Fibroblast of peridontal ligament (primary cell): ENCODE measurements at regions not wholly inside any gene's neighbourhood (a gene's known extent, or its start where the extent isn't known, plus 50 kb on each side); places are given as distances from the start of the nearest gene placed in this dataset.

Experiments used
- DNase-seq: peaks from one replicate; pipeline ENCODE4 v3.0.0-alpha.2; 2010; ENCODE audit errors: extremely low read depth

DNA sequence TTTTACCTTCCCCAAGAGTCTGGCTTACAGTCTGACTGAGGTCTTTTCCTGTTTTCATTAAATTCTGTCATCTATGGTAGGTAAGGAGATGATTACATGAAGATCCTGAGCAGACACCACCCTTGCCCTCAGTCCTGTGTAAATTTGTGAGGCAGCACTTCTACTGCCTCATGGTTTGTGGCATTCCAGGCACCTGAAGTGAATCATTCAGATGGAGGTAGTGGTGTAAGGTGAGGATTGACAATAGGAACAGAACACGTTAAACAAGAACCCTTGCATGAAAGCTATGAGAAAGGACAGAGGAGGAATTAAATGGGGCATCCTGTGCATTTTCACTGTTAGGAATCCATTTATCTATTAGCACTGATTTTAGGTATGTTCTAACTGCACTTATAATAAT, 618.6 kb downstream of the TLL1 start:
- no peak for DNase-seq

- DNase-seq = no peak
Measured at GRCh38 chr4:166493924-166494345, 620.9 kb downstream of the TLL1 start.

GRCh38 chr4:166498546-166498945, 625.5 kb downstream of the TLL1 start:
- peak; percentile 88 for DNase-seq

- DNase-seq = peak; percentile 40
Measured at GRCh38 chr4:166499820-166500219, 626.8 kb downstream of the TLL1 start.

DNA sequence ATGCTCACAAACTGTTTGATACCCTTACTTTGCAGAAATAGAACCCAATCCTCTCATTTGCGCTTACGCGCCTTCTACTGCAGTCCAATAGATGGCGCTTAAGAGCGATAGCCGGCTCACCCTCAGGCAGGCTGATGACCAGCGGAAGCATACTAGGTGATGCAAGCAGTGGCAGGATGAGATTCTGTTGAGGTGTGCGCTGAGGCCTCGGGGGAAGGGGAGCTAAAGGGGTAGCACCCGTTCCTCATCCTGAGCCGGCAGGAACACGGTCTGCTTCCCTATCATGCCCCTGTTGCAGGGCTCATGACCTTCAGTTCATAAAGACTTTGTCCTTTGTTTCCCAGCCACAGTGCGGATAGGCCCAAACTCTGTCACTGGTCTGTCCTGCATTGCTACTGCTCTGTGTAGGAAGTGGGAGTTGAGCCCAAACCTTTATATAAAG, 628.9 kb downstream of the TLL1 start:
- no peak for DNase-seq

- DNase-seq = no peak
Measured at GRCh38 chr4:166502660-166503059, 629.6 kb downstream of the TLL1 start.

- DNase-seq = no peak
Measured at GRCh38 chr4:166506051-166506450, 633.0 kb downstream of the TLL1 start.

GRCh38 chr4:166512267-166512666, 639.2 kb downstream of the TLL1 start:
- DNase-seq = no peak

DNA sequence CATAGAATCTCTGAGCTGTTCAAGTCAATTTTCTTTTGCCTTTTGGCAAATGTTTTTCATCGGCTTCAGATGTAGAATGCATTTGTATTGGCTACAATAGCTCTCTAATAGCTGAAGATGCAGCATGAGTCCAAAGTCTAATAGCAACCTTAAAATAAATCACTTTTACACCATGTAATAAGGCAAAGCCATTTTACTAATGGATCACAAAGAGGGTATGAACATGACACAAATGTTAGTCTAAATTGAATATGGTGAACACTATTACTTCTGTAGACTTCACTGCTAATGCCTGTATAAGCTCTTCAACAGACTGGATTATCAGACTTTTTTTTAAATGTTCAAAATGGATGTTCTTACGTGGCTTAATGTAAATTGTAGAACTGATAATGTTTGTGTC, 645.3 kb downstream of the TLL1 start:
- no peak for DNase-seq

DNA sequence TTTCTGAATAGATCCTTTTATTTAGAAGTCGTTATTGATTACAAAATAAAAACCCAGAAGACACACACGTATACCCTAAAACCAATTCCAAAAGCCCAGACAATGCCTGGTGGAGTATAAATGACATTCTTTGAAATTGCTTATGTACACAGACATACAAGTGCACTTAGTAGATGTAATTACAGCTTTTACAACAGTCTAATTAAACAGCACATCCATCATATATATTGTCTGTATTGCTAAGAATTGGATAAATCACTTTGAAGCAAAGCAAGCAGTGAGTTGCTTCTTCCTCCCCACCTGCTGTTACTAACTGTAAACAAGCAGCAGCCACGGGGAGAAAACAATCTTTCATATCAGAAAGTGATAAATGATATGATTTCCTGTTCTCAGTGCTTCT, 645.7 kb downstream of the TLL1 start:
- no peak for DNase-seq

DNA sequence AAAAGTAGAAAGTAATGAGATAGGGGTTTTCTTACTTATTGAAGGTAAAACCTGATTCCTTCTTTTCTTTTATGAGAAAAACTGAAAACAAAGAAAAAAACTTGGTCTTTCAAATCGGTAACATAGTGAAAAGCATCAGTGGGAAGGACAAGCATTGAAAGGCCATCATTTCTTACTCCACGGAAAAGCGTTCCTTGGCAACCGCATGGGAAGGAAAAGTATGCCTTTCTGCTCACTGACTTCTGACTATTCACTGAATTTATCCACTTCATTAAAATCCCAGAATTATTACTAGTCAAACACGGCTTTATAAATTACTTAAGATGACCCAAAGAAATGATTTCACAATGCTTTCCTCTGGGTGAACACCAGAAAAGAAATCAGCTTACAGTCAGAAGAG, 646.7 kb downstream of the TLL1 start:
- no peak for DNase-seq

DNA sequence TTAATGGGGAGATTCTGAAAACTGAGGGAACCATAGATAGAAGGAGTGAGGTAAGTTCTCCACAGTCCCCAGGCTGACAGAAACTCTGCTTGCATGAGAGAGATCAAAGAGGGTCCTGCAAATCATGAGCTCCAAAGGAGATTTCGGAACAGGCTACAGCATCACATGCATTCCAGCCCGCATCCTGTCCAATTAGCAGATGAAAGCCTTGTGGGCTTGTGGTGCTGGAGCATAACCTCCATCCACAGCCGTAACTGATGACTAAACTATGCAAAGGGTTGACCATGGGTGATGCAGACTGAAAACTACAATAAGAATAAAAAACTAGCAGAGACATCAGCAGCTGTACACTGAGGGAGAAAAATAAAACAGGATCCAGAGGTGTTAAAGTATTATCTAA, 654.5 kb downstream of the TLL1 start:
- peak; percentile 74 for DNase-seq

DNA sequence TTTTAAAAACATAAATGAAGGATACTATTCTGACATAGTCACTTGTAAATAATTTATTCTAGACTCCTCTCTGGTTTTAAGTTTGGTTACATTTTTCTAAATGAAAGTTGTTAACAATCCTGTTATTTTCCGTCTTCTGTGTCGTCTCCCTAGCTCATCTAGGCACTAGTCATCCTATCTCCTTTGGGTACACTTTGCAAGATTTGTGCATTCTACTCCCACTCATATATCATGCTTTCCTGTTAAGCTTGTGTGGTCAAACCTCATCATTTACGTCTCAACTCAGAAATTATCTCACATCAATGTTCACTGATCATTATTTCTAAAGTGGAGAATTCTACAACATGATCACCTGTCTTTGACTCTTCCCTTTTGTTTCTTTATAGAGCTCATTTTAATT, 658.7 kb downstream of the TLL1 start:
- no peak for DNase-seq

DNA sequence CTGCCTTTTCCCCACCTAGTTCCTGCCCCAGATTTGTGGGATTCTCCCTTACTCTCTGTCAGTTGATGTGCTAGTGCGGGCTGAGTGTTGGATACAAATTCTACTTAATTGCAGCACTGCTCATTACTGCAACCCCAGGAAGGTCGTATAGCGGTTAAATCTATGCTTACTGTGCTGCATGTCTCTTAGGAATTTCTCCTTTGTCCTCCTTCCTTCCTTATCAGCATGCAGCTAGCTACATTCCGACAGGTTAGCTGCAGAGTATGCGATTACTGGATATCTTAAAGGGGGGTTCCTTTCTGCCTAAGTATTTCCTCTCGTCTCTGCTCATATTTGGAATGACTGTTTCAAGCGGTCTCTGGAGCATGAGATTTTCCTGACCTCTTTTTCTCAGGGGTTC, 662.8 kb downstream of the TLL1 start:
- DNase-seq = no peak

DNA sequence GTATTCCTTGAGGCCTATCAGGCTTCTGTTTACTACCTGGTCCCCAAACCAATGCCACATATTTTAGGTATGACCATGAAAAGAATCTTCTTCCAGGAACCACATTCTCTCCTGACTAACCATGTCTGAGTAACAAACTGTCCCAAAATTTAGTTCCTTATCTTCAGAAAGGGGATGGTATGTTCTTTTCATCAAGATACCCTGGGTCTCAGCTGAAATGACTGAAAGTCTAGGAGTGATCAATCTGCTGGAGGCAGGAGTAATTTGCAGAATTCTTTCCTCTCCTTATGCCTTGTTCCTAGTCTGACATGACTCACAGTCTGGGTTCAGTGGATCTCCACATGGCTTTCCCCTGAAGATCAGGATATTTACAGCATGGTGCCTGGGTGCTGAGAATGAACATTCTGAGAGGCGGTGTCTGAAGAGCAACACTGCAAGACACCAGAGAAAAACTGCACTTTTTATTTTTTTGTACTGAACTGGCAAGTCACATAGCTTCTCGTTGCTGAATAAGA, 665.5 kb downstream of the TLL1 start:
- DNase-seq = no peak

DNA sequence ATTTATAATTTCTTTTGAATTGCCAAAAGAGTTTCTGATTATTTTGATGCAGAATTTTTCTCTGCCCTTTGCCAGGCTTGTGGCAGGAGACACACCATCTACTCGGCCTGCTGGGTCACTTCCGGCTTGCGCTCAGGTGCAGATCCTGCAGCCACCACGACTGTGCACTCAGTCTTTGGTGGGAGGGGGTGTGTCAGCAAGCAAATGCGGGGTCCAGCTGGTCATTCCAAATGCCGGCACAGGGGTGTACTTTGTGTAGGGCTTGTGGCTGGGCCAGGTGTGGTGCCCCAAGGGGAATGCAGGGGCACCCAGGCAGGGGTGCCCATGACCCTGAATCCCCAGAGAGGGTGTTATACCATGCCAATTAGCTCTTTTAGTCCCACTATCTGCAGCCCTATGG, 673.0 kb downstream of the TLL1 start:
- no peak for DNase-seq

DNA sequence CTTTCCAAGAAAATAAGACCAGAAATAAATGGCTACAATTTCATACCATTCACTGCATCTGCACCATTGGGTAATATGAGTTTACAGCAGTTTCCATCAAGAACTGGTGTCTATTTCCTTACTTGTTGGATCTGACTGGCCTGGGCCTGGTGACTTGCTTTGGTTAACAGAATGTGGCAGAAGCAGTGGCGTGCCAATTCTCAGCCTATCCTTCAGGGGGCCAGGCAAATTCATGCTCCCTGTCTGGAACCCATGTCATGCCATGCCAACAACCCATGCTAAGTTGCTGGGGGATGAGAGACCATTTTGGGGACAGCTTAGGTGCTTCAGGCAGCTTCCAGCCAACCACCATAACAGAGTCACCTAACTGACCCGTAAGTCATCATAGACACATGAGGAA, 656.7 kb downstream of the SPOCK3 start:
- DNase-seq = no peak

- DNase-seq = no peak
Measured at GRCh38 chr4:166585491-166585890, 648.8 kb downstream of the SPOCK3 start.

- peak; percentile 71 for DNase-seq
Measured at GRCh38 chr4:166594326-166594946, 639.9 kb downstream of the SPOCK3 start.

GRCh38 chr4:166600264-166600663, 634.0 kb downstream of the SPOCK3 start:
- no peak for DNase-seq

DNA sequence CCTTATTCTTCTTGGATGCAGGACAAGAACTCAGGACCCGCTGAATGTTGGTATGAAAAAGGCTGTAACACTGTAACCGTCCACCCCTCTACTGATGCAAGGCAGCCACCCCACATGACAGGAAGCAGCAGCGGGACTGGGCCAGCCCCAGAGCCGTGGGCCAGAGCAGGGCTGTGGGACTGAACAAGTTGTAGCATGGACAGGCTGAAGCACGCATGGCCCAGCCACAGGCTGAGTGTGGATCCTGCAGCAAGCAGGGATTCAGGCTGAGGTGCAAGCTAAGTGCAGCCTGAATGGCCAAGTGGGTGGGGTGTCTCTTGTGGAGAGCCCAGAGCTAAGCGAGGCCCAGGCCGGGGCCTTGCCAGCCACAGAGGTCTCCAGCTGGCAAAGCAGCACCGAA, 632.2 kb downstream of the SPOCK3 start:
- no peak for DNase-seq

GRCh38 chr4:166622425-166622977, 611.8 kb downstream of the SPOCK3 start:
- no peak for DNase-seq

GRCh38 chr4:166625018-166625637, 609.2 kb downstream of the SPOCK3 start:
- DNase-seq = no peak
